ENCODE measurements at regions not wholly inside any gene's neighbourhood (a gene's known extent, or its start where the extent isn't known, plus 50 kb on each side); places are given as distances from the start of the nearest gene placed in this dataset.

- TF ChIP-seq EZH2phosphoT487 (IDR thresholded peaks at IDR 0.05; ENCODE audit: low read length) = no peak
- TF ChIP-seq EZH2 (optimal IDR thresholded peaks at IDR 0.05; ENCODE audit: low read depth, low read length) = no peak
- no peak for TF ChIP-seq CTCF (IDR thresholded peaks at IDR 0.05; ENCODE audit: low read length)
- no peak for DNase-seq
- no peak overlapping the region for H3K27ac ChIP-seq (ENCODE audit: low read length)
Observed at GRCh38 chr5:58085800-58086199, 374.1 kb downstream of the PLK2 start.

GRCh38 chr5:58081435-58081834 lies 378.5 kb downstream of the PLK2 start:
- H3K4me1 ChIP-seq (ENCODE audit: low read length) = no peaks in the 10 kb centered on the region
- no peaks in the 10 kb centered on the region for H3K27me3 ChIP-seq (replicated peaks; ENCODE audit: insufficient read depth, low read length)
- no peaks in the 10 kb centered on the region for H3K9me2 ChIP-seq (replicated peaks; ENCODE audit: insufficient read depth, low read length)
- H3K9me3 ChIP-seq (replicated peaks; ENCODE audit: insufficient read depth, low read length) = no peaks in the 10 kb centered on the region
- no peak overlapping the region for H3K4me3 ChIP-seq (ENCODE audit: low read length)
- no peak overlapping the region for H2AFZ ChIP-seq (ENCODE audit: low read length)
- no peak for DNase-seq
- no peaks in the 10 kb centered on the region for H3F3A ChIP-seq (ENCODE audit: insufficient read depth, low read length)
- no peak for TF ChIP-seq EZH2phosphoT487 (IDR thresholded peaks at IDR 0.05; ENCODE audit: low read length)
- TF ChIP-seq EZH2 (optimal IDR thresholded peaks at IDR 0.05; ENCODE audit: low read depth, low read length) = no peak
- no peak for TF ChIP-seq CTCF (IDR thresholded peaks at IDR 0.05; ENCODE audit: low read length)
- H4K20me1 ChIP-seq (ENCODE audit: insufficient read depth, low read length) = no peaks in the 10 kb centered on the region
- H3K4me2 ChIP-seq (ENCODE audit: low read depth, low read length) = no peak overlapping the region
- no peak overlapping the region for H3K9ac ChIP-seq (ENCODE audit: low read length)
- H3K79me2 ChIP-seq (ENCODE audit: low read length) = no peaks in the 10 kb centered on the region
- H3K27ac ChIP-seq (ENCODE audit: low read length) = no peak overlapping the region
- no peaks in the 10 kb centered on the region for H3K36me3 ChIP-seq (replicated peaks; ENCODE audit: insufficient read depth, low read length)

More at GRCh38 chr5:58085800-58086199, 374.1 kb downstream of the PLK2 start:
- H3K79me2 ChIP-seq (ENCODE audit: low read length) = no peaks in the 10 kb centered on the region
- no peaks in the 10 kb centered on the region for H3K27me3 ChIP-seq (replicated peaks; ENCODE audit: insufficient read depth, low read length)
- H3K4me1 ChIP-seq (ENCODE audit: low read length) = no peaks in the 10 kb centered on the region
- no peaks in the 10 kb centered on the region for H3K36me3 ChIP-seq (replicated peaks; ENCODE audit: insufficient read depth, low read length)
- no peaks in the 10 kb centered on the region for H3K9me3 ChIP-seq (replicated peaks; ENCODE audit: insufficient read depth, low read length)
- H3K9me2 ChIP-seq (replicated peaks; ENCODE audit: insufficient read depth, low read length) = no peaks in the 10 kb centered on the region
- no peaks in the 10 kb centered on the region for H3F3A ChIP-seq (ENCODE audit: insufficient read depth, low read length)
- no peak overlapping the region for H3K4me3 ChIP-seq (ENCODE audit: low read length)
- H3K9ac ChIP-seq (ENCODE audit: low read length) = no peak overlapping the region
- no peak overlapping the region for H2AFZ ChIP-seq (ENCODE audit: low read length)
- no peaks in the 10 kb centered on the region for H4K20me1 ChIP-seq (ENCODE audit: insufficient read depth, low read length)
- no peak overlapping the region for H3K4me2 ChIP-seq (ENCODE audit: low read depth, low read length)

- no peak for TF ChIP-seq CTCF (IDR thresholded peaks at IDR 0.05; ENCODE audit: low read length)
- TF ChIP-seq EZH2 (optimal IDR thresholded peaks at IDR 0.05; ENCODE audit: low read depth, low read length) = no peak
- no peak for TF ChIP-seq EZH2phosphoT487 (IDR thresholded peaks at IDR 0.05; ENCODE audit: low read length)
- H3K36me3 ChIP-seq (replicated peaks; ENCODE audit: insufficient read depth, low read length) = no peaks in the 10 kb centered on the region
- H3K9me2 ChIP-seq (replicated peaks; ENCODE audit: insufficient read depth, low read length) = no peaks in the 10 kb centered on the region
- H3K9ac ChIP-seq (ENCODE audit: low read length) = no peak overlapping the region
- no peak overlapping the region for H2AFZ ChIP-seq (ENCODE audit: low read length)
- H3K27me3 ChIP-seq (replicated peaks; ENCODE audit: insufficient read depth, low read length) = no peaks in the 10 kb centered on the region
- no peaks in the 10 kb centered on the region for H4K20me1 ChIP-seq (ENCODE audit: insufficient read depth, low read length)
- no peaks in the 10 kb centered on the region for H3K9me3 ChIP-seq (replicated peaks; ENCODE audit: insufficient read depth, low read length)
- H3K4me1 ChIP-seq (ENCODE audit: low read length) = no peaks in the 10 kb centered on the region
- H3K4me3 ChIP-seq (ENCODE audit: low read length) = no peak overlapping the region
- no peaks in the 10 kb centered on the region for H3F3A ChIP-seq (ENCODE audit: insufficient read depth, low read length)
- H3K27ac ChIP-seq (ENCODE audit: low read length) = no peak overlapping the region
- H3K79me2 ChIP-seq (ENCODE audit: low read length) = no peaks in the 10 kb centered on the region
- no peak for DNase-seq
- H3K4me2 ChIP-seq (ENCODE audit: low read depth, low read length) = no peak overlapping the region
Observed at GRCh38 chr5:58080573-58080972, 379.3 kb downstream of the PLK2 start.

All from MM.1S (cell line).